Activated T-helper 1 cell treated with anti-CD3 and anti-CD28 coated beads, Interleukin-12 subunit alpha, Interleukin-12 subunit beta, Interleukin-2, Interleukin-4 antibody, amounts not matched to agents 30 ng/mL and 10 ng/mL and 1 ng/mL, durations not matched to agents 14 hours and 24 hours and 36 hours (primary cell): ENCODE measurements at regions not wholly inside any gene's neighbourhood (a gene's known extent, or its start where the extent isn't known, plus 50 kb on each side); places are given as distances from the start of the nearest gene placed in this dataset.

Experiments
- DNase-seq: peaks from one replicate; pipeline ENCODE4 v3.0.0; 2021; ENCODE audit warnings: low spot score
- H3K27ac Mint-ChIP-seq: one replicate; pipeline ENCODE4 v1.8.0; 2021; ENCODE audit warnings: mild to moderate bottlenecking, mixed read lengths
- H3K27me3 Mint-ChIP-seq: one replicate; pipeline ENCODE4 v1.8.0; 2022; ENCODE audit warnings: mild to moderate bottlenecking, moderate library complexity, mixed read lengths; ENCODE audit not compliant: insufficient read depth
- H3K36me3 Mint-ChIP-seq: one replicate; pipeline ENCODE4 v1.8.0; 2021; ENCODE audit warnings: low read depth, mixed read lengths
- H3K4me1 Mint-ChIP-seq: one replicate; pipeline ENCODE4 v1.8.0; 2021; ENCODE audit warnings: low read depth, mixed read lengths
- H3K4me3 Mint-ChIP-seq: one replicate; pipeline ENCODE4 v1.8.0; 2021; ENCODE audit warnings: mild to moderate bottlenecking, moderate library complexity, mixed read lengths
- H3K9me3 Mint-ChIP-seq: one replicate; pipeline ENCODE4 v1.8.0; 2021; ENCODE audit warnings: mixed read lengths
- intact Hi-C: fragments of 100-400 bp; cut with micrococcal nuclease; formaldehyde crosslinking; loops from one replicate; pipeline ENCODE4 v1.15.1; 2024

- Mint-ChIP-seq H3K27ac (no peak overlapping the region), H3K4me3 (no peak overlapping the region), H3K4me1 (no peaks in the 10 kb centered on the region), H3K27me3 (peaks cover 7% of the 10 kb centered on the region), H3K9me3 (no peaks in the 10 kb centered on the region), H3K36me3 (no peaks in the 10 kb centered on the region)
- DNase-seq = no peak
- intact Hi-C loops = no loop called here
Measured at GRCh38 chr4:81375745-81376144, 96.0 kb downstream of the RASGEF1B start.

GRCh38 chr4:81369886-81370285, 101.8 kb downstream of the RASGEF1B start:
- H3K36me3 Mint-ChIP-seq = no peaks in the 10 kb centered on the region
- no peak overlapping the region for H3K27ac Mint-ChIP-seq
- H3K27me3 Mint-ChIP-seq = peaks cover 9% of the 10 kb centered on the region
- no peak for DNase-seq
- intact Hi-C loops = no loop called here
- no peaks in the 10 kb centered on the region for H3K4me1 Mint-ChIP-seq
- no peak overlapping the region for H3K4me3 Mint-ChIP-seq
- no peaks in the 10 kb centered on the region for H3K9me3 Mint-ChIP-seq

- H3K4me3 Mint-ChIP-seq = no peak overlapping the region
- no peak overlapping the region for H3K27ac Mint-ChIP-seq
- no peaks in the 10 kb centered on the region for H3K36me3 Mint-ChIP-seq
- no peaks in the 10 kb centered on the region for H3K9me3 Mint-ChIP-seq
- no peaks in the 10 kb centered on the region for H3K4me1 Mint-ChIP-seq
- H3K27me3 Mint-ChIP-seq = peaks cover 4% of the 10 kb centered on the region
- intact Hi-C loops = no loop called here
- DNase-seq = no peak
Measured at GRCh38 chr4:81366779-81367178, 104.9 kb downstream of the RASGEF1B start.

- Mint-ChIP-seq H3K4me3 (no peak overlapping the region), H3K9me3 (no peaks in the 10 kb centered on the region), H3K27me3 (no peaks in the 10 kb centered on the region), H3K27ac (no peak overlapping the region), H3K36me3 (no peaks in the 10 kb centered on the region), H3K4me1 (no peaks in the 10 kb centered on the region)
- no peak for DNase-seq
- intact Hi-C loops = no loop called here
Measured at GRCh38 chr4:81360737-81361136, 111.0 kb downstream of the RASGEF1B start.

- Mint-ChIP-seq H3K27me3 (no peaks in the 10 kb centered on the region), H3K27ac (no peak overlapping the region), H3K4me1 (no peaks in the 10 kb centered on the region), H3K4me3 (no peak overlapping the region), H3K36me3 (no peaks in the 10 kb centered on the region), H3K9me3 (no peaks in the 10 kb centered on the region)
- no peak for DNase-seq
- intact Hi-C loops = no loop called here
Measured at GRCh38 chr4:81359207-81359606, 112.5 kb downstream of the RASGEF1B start.

- Mint-ChIP-seq H3K36me3 (no peaks in the 10 kb centered on the region), H3K4me1 (no peaks in the 10 kb centered on the region), H3K4me3 (no peak overlapping the region), H3K9me3 (no peaks in the 10 kb centered on the region), H3K27ac (no peak overlapping the region), H3K27me3 (no peaks in the 10 kb centered on the region)
- intact Hi-C loops = no loop called here
- no peak for DNase-seq
Measured at GRCh38 chr4:81358154-81358553, 113.6 kb downstream of the RASGEF1B start.

GRCh38 chr4:81356621-81357020, 115.1 kb downstream of the RASGEF1B start:
- no peak overlapping the region for H3K27ac Mint-ChIP-seq
- no peak for DNase-seq

GRCh38 chr4:81355136-81355535, 116.6 kb downstream of the RASGEF1B start:
- H3K4me1 Mint-ChIP-seq = no peaks in the 10 kb centered on the region
- no peak overlapping the region for H3K27ac Mint-ChIP-seq
- DNase-seq = no peak
- H3K4me3 Mint-ChIP-seq = no peak overlapping the region
- H3K27me3 Mint-ChIP-seq = no peaks in the 10 kb centered on the region
- intact Hi-C loops = no loop called here
- no peaks in the 10 kb centered on the region for H3K36me3 Mint-ChIP-seq
- H3K9me3 Mint-ChIP-seq = no peaks in the 10 kb centered on the region

More at GRCh38 chr4:81356621-81357020, 115.1 kb downstream of the RASGEF1B start:
- no peaks in the 10 kb centered on the region for H3K4me1 Mint-ChIP-seq
- H3K4me3 Mint-ChIP-seq = no peak overlapping the region
- no peaks in the 10 kb centered on the region for H3K36me3 Mint-ChIP-seq
- H3K9me3 Mint-ChIP-seq = no peaks in the 10 kb centered on the region
- no peaks in the 10 kb centered on the region for H3K27me3 Mint-ChIP-seq
- intact Hi-C loops = no loop called here

- intact Hi-C loops = no loop called here
- no peaks in the 10 kb centered on the region for H3K36me3 Mint-ChIP-seq
- no peaks in the 10 kb centered on the region for H3K27me3 Mint-ChIP-seq
- no peak overlapping the region for H3K27ac Mint-ChIP-seq
- no peaks in the 10 kb centered on the region for H3K4me1 Mint-ChIP-seq
- H3K4me3 Mint-ChIP-seq = no peak overlapping the region
- no peak for DNase-seq
- no peaks in the 10 kb centered on the region for H3K9me3 Mint-ChIP-seq
Measured at GRCh38 chr4:81353861-81354260, 117.8 kb downstream of the RASGEF1B start.

- H3K36me3 Mint-ChIP-seq = no peaks in the 10 kb centered on the region
- no peak for DNase-seq
- H3K27me3 Mint-ChIP-seq = no peaks in the 10 kb centered on the region
- no peak overlapping the region for H3K27ac Mint-ChIP-seq
- no peak overlapping the region for H3K4me3 Mint-ChIP-seq
- intact Hi-C loops = no loop called here
- no peaks in the 10 kb centered on the region for H3K9me3 Mint-ChIP-seq
- no peaks in the 10 kb centered on the region for H3K4me1 Mint-ChIP-seq
Measured at GRCh38 chr4:81352446-81352835, 119.3 kb downstream of the RASGEF1B start.

GRCh38 chr4:81351654-81352445, 119.9 kb downstream of the RASGEF1B start:
- no peak overlapping the region for H3K4me3 Mint-ChIP-seq
- no peaks in the 10 kb centered on the region for H3K4me1 Mint-ChIP-seq
- H3K36me3 Mint-ChIP-seq = no peaks in the 10 kb centered on the region
- DNase-seq = peak; percentile 34
- H3K27ac Mint-ChIP-seq = no peak overlapping the region
- intact Hi-C loops = loop anchor here (1.0 to 2.0 kb wide), 2 partner anchors 283 to 989 kb away; no protein-coding TSS in a partner anchor
- no peaks in the 10 kb centered on the region for H3K9me3 Mint-ChIP-seq
- H3K27me3 Mint-ChIP-seq = peaks cover under 1% of the 10 kb centered on the region

- Mint-ChIP-seq H3K27ac (no peak overlapping the region), H3K4me3 (no peak overlapping the region), H3K9me3 (no peaks in the 10 kb centered on the region), H3K36me3 (no peaks in the 10 kb centered on the region), H3K27me3 (peaks cover 2% of the 10 kb centered on the region), H3K4me1 (no peaks in the 10 kb centered on the region)
- no peak for DNase-seq
- intact Hi-C loops = loop anchor here (2.0 kb wide), 1 partner anchor 987 kb away; no protein-coding TSS in a partner anchor
Measured at GRCh38 chr4:81350040-81350439, 121.7 kb downstream of the RASGEF1B start.

- no peak overlapping the region for H3K27ac Mint-ChIP-seq
- DNase-seq = no peak
- peaks cover 2% of the 10 kb centered on the region for H3K27me3 Mint-ChIP-seq
- intact Hi-C loops = no loop called here
- no peaks in the 10 kb centered on the region for H3K36me3 Mint-ChIP-seq
- no peaks in the 10 kb centered on the region for H3K9me3 Mint-ChIP-seq
- H3K4me1 Mint-ChIP-seq = no peaks in the 10 kb centered on the region
- no peak overlapping the region for H3K4me3 Mint-ChIP-seq
Measured at GRCh38 chr4:81348778-81349094, 123.0 kb downstream of the RASGEF1B start.
